GM12892 (cell line): ENCODE measurements at regions not wholly inside any gene's neighbourhood (a gene's known extent, or its start where the extent isn't known, plus 50 kb on each side); places are given as distances from the start of the nearest gene placed in this dataset.
"Not testable (repeated sequence)": the region's sequence is repeated elsewhere in the genome, so short reads cannot be mapped to it uniquely, and the experiment has no call there.

Experiments used
- DNase-seq: peaks from one replicate; pipeline ENCODE4 v3.0.0; 2011; ENCODE audit not compliant: insufficient read length
- FAIRE-seq: peaks from 2 replicates; lab custom pipeline; 2011; peaks lifted over from hg19 to GRCh38; lab: Jason Lieb, UNC
- POLR2A ChIP-seq: IDR thresholded peaks from 2 replicates; pipeline ENCODE4 v1.6.1; 2011; ENCODE audit warnings: low read depth, low read length, control low read depth
- POLR2AphosphoS5 ChIP-seq: IDR thresholded peaks from 2 replicates; pipeline ENCODE4 v1.6.1; 2011; ENCODE audit warnings: low read depth, low read length, control low read depth
- TAF1 ChIP-seq: IDR thresholded peaks from 2 replicates; pipeline ENCODE4 v1.6.1; 2011; ENCODE audit warnings: low read depth, mild to moderate bottlenecking, control low read depth, low read length, borderline replicate concordance

DNA sequence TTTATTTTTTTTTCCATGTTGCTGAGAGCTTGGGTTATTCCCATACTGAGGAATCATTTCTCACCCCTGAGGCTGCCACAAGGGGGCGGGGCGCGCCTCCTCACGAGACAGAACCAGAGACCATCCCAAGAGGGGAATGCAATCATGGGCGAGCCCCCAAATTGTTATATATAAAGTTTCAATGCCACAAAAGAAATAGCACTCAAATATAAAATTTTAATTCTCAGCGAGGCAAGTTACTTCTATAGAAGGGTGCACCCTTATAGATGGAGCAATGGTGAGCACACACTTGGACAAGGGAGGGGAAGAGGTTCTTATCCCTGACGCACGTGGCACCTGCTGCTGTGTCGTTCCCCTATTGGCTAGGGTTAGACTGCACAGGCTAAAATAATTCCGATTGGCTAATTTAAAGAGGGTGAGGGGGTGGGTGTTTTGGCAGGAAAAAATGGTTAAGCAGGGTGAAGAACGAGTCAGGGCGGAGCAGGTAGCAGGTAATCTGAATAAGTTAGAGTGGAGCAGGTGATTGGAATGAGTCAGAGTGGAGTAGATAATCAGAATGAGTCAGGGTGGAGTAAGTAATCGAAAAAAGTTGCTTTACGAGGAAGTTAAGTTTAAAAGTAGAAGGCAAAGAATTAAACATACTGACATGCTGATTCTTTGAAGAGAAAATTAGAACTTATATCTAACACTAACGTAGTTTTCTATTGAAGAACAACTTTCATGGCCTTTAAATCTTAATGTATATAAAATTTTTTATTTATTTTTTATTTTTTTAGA lies 177.5 kb downstream of the MTCL1 start:
- TF ChIP-seq TAF1 (no peak), POLR2A (no peak), POLR2AphosphoS5 (no peak)
- FAIRE-seq (no peak), DNase-seq (no peak)

DNA sequence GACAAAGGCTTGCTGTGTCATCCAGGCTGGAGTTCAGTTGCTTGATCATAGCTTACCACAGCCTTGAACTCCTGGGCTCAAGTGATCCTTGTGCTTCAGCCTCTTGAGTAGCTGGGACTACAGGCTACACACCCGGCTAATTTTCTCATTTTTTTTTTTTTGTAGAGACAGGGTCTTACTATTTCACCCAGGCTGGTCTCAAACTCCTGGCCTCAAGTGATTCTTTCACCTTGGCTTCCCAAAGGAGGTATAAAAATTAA lies 178.0 kb downstream of the MTCL1 start:
- FAIRE-seq = no peak
- TF ChIP-seq TAF1 (no peak), POLR2A (no peak), POLR2AphosphoS5 (no peak)
- no peak for DNase-seq

DNA sequence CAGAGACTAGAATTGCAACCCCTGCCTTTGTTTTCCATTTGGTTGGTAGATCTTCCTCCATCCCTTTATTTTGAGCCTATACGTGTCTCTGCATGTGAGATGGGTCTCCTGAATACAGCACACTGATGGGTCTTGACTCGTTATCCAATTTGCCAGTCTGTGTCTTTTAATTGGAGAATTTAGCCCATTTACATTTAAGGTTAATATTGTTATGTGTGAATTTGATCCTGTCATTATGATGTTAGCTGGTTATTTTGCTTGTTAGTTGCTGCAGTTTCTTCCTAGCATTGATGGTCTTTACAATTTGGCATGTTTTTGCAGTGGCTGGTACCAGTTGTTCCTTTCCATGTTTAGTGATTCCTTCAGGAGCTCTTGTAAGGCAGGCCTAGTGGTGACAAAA lies 182.5 kb downstream of the MTCL1 start:
- FAIRE-seq, DNase-seq: not testable (repeated sequence)

DNA sequence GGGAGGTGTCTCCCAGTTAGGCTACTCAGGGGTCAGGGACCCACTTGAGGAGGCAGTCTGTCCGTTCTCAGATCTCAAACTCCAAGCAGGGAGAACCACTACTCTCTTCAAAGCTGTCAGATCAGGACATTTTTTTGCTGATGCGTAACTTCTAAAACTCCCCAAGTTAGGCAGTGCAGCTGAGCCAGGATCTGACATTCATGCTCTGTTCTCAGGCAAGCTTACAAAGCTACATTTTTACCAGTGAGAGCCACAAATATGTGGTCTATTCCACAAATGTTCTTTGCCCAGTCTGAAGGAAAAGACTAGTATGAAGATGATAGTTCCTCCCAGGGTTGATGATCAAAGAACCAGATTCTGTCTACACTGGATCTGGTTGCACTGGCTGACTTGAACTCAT lies 184.1 kb downstream of the MTCL1 start:
- FAIRE-seq (no peak), DNase-seq (no peak)
- no peak for TF ChIP-seq TAF1
- TF ChIP-seq POLR2A = no peak
- TF ChIP-seq POLR2AphosphoS5 = no peak

DNA sequence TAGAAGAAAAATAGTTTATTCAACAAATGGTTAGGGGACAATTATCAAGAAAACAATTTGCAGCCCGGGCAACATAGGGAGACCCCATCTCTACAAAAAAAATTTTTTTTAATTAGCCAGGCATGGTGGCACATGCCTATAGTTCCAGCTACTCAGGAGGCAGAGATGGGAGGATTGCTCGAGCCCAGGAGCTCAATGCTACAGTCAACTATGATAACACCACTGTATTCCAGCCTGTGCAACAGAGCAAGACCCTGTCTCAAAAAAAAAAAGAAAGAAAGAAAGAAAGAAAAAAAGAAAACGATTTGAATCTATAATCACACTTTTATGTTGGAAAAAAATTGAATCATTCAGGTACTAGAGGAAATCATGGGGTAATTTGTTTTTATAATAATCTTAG lies 185.1 kb downstream of the MTCL1 start:
- not testable (repeated sequence) for DNase-seq, FAIRE-seq

DNA sequence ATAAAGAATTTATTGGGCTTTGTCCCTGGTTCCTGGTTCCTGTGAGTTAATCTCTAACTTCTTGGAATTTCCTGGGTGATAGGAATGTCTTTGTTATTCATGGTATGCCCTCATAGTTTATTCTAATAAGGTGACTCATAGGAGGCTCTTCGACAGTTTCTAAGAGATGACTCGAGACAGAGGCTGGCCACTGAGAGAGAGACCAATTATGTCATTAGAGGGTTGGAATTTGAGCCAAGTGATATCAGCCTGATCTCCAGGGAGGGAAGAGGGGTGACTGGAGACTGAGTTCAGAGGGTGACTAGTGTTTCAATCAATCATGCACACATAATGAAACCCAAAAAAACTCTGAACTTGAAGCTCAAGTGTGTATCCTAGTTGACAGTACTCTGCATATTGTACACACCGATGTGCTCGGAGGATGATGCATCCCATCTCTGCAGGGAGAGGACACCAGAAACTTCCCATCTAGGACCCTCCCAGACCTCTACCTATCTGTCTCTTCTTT lies 185.7 kb downstream of the MTCL1 start:
- FAIRE-seq (no peak), DNase-seq (no peak)
- TF ChIP-seq POLR2AphosphoS5 (no peak), TAF1 (no peak), POLR2A (no peak)

DNA sequence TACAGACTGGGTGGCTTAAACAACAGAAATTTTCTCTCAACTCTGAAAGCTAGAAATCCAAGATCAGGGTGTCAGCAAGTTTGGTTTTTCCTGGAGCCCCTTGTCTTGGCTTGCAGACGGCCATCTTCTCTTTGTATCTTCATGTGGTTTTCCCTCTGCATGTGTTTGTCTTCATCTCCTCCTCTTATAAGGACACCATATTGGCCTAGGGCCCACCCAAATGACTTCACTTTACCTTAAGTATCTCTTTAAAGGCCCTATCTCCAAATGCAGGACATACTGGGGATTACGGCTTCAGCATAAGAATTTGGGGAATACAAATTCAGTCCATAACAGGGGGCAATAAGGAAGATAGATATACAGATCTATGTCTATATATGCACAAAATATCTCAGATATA lies 187.9 kb downstream of the MTCL1 start:
- DNase-seq (no peak), FAIRE-seq (no peak)
- TF ChIP-seq POLR2A (no peak), TAF1 (no peak), POLR2AphosphoS5 (no peak)

DNA sequence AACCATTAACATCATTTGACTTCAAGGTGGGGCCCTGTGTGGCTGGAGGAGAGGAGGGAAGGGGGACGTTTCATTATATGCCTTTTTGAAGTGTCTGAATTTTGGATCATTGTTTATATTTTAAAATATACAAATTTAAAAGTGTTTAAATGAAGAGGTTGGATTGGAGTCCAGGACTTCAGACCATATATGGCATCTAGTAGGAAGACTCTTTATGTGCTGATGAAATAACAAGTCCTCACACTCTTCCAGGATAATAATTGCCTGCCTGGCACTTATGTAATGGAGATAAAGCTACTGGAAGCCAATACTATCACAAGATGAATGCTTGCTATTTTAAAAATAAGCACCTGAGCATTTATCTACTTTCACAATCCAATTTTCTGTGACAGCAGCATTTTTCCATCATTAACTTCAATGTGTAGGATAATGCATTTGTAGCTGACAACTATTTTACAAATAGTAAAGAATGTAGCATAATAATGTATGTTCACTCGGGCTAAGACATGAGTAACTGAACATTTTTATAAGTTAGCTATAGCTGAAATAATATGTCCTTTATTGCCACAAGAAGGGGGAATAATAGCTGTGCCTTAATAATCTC lies 188.4 kb downstream of the MTCL1 start:
- DNase-seq (no peak), FAIRE-seq (no peak)
- TF ChIP-seq TAF1 = no peak
- no peak for TF ChIP-seq POLR2AphosphoS5
- TF ChIP-seq POLR2A = no peak

DNA sequence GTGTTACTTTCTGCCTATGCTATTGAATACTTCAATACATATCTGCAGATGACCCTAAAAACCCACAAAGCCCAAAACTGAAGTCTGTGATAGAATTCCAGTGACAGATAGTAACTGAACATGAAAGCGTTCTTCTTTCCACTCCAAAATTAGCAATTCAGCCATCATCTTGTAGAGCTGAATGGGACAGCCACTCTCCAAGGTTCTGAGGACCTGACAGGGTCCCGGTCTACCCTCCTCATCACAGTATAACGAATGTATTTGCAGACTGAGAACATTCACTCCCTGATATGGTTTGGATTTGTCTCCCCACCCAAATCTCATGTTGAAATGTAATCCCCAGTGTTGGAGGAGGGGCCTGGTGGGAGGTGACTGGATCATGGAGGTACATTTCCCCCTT lies 189.5 kb downstream of the MTCL1 start:
- no peak for FAIRE-seq
- TF ChIP-seq POLR2A = no peak
- TF ChIP-seq POLR2AphosphoS5 = no peak
- TF ChIP-seq TAF1 = no peak
- DNase-seq = no peak

DNA sequence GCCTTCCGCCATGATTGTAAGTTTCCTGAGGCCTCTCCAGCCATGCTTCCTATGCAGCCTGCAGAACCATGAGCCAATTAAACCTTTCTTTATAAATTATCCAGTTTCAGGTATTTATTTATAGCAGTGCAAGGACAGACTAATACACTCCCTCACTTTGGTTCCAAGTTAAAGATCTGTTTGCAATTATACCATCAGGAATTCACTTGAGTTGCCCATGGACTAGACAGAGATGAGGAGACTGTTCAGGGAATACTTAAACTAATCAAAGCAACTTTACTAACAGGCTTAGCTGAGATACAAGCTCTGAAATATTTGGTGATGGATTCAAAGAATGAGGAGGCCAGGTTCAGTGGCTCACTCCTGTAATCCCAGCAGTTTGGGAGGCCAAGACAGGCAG lies 190.0 kb downstream of the MTCL1 start:
- TF ChIP-seq POLR2A (no peak), POLR2AphosphoS5 (no peak), TAF1 (no peak)
- DNase-seq (no peak), FAIRE-seq (no peak)

DNA sequence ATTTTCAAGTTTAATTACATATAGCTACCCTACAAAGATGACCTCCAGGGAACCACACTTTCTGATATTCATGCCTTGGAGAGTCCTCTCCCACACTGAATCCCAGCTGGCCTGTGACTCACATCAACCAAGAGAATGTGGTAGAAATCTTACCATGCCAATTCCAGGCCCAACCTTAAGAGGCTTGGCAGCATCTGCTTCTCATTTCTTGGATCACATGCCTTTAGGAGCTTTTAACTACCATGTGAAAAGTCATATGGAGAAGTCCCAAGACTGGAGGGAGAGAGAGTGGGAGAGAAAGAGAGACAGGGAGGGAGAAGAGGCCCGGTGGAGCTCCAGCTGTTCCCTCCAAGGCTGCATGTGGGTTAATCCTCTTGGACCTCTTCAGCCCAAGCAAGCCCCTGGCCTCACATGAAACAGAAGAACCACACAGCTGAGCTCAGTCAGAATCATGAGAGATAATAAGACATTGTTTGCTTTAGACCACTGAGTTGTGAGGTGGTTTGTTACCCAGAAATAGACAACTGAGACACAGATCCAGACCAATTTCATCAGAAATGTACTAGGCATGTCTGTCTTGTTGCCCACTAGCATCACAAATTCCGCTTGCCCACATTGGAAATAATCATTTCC lies 190.7 kb downstream of the MTCL1 start:
- TF ChIP-seq TAF1 (no peak), POLR2A (no peak), POLR2AphosphoS5 (no peak)
- FAIRE-seq = no peak
- no peak for DNase-seq

DNA sequence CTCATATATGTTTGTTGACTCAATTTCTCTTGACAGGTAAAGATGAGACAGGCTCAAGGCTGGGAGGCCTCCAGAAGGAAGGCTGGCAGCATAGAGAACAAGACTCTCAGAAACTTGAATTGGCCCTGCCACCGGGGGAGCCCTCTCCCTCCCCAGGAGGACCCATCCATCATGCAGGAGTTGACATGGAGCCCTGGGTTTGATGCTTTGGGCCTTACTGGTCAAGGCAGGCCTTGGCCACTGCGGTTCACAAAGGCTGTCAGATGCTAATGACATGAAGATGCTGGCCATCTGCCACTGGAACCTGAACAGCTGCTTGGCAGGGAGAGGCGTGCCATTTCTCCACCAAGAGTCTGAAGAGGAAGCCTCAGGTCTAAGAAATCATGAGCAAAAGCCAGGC lies 193.6 kb downstream of the MTCL1 start:
- TF ChIP-seq TAF1 = no peak
- TF ChIP-seq POLR2A = no peak
- no peak for TF ChIP-seq POLR2AphosphoS5
- FAIRE-seq = no peak

DNA sequence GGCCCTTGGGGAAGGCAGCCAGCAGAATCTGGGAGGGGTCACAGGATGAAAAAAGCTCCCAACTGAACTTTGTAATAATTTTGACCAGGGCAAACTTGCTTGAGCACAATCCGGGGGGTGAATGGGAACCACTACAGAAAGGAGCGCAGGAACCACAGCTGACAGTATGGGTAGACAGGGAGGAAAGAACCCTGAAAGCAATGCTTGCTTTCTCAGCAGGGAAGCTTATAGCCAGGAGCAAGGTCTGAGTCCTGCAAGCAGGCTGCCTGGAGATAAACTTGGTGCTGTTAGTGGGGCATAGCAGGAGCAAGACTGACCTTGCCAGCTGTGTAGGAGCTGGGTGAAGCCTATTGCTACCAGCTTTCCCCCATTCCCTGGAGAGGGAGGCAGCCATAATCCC lies 195.2 kb downstream of the MTCL1 start:
- DNase-seq (no peak), FAIRE-seq (no peak)
- TF ChIP-seq POLR2A (no peak), TAF1 (no peak), POLR2AphosphoS5 (no peak)

More for the DNA sequence above, 193.6 kb downstream of the MTCL1 start:
- no peak for DNase-seq
